Uterus (tissue), 3 donors: ENCODE measurements at regions not wholly inside any gene's neighbourhood (a gene's known extent, or its start where the extent isn't known, plus 50 kb on each side); places are given as distances from the start of the nearest gene placed in this dataset.

Experiments
- DNase-seq, 2 donors: peaks; one replicate each; pipeline ENCODE4 v3.0.0-alpha.2; 2019 to 2020
- H3K27ac ChIP-seq, 2 donors: fragments of 200-600 bp; sonication (generic); 1 replicate in 1 of 2; 2 replicates in 1 of 2; pipeline ENCODE4 v1.5.1; 2016 to 2018
- H3K27me3 ChIP-seq, 2 donors: fragments of 200-600 bp; sonication (generic); one replicate each; pipeline ENCODE4 v1.5.1; 2018 to 2019; ENCODE audit warnings: control low read depth in 1 of 2
- H3K36me3 ChIP-seq, 2 donors: fragments of 200-600 bp; sonication (generic); one replicate each; pipeline ENCODE4 v1.5.1; 2019; ENCODE audit warnings: control low read depth in 1 of 2
- H3K4me1 ChIP-seq, 2 donors: fragments of 200-600 bp; sonication (generic); one replicate each; pipeline ENCODE4 v1.5.1; 2018 to 2019; ENCODE audit warnings: control low read depth in 1 of 2
- H3K4me3 ChIP-seq, 2 donors: fragments of 200-600 bp; sonication (generic); 1 replicate in 1 of 2; 2 replicates in 1 of 2; pipeline ENCODE4 v1.5.1; 2018 to 2019; ENCODE audit warnings: mild to moderate bottlenecking in 1 of 2
- H3K9me3 ChIP-seq, 2 donors: fragments of 200-600 bp; sonication (generic); one replicate each; pipeline ENCODE4 v1.5.1; 2019; ENCODE audit warnings: control low read depth in 1 of 2
- POLR2A ChIP-seq, 2 donors: fragments of 450-650 bp; IDR thresholded peaks; one replicate each; pipeline ENCODE4 v1.6.1; 2016; ENCODE audit warnings: antibody characterized with exemption in 2 of 2, mild to moderate bottlenecking in 1 of 2, moderate library complexity in 1 of 2
- intact Hi-C: fragments of 100-400 bp; cut with DNase I; formaldehyde crosslinking; loops from one replicate; pipeline ENCODE4 v1.15.1; 2023; ENCODE audit warnings: low total_unique reads
- TF ChIP-seq, protein P1 (sequence below), 4 experiments: fragments of 200-600 bp in 2 of 4; fragments of 450-650 bp in 2 of 4; sonication (generic) in 2 of 4; IDR thresholded peaks; one replicate each; pipeline ENCODE4 v1.5.1; 2016 to 2019; ENCODE audit warnings: antibody characterized with exemption in 4 of 4, mild to moderate bottlenecking in 2 of 4, moderate library complexity in 1 of 4
- donor health status: DM: yes; HTN: yes; CAD: no.

DNA sequence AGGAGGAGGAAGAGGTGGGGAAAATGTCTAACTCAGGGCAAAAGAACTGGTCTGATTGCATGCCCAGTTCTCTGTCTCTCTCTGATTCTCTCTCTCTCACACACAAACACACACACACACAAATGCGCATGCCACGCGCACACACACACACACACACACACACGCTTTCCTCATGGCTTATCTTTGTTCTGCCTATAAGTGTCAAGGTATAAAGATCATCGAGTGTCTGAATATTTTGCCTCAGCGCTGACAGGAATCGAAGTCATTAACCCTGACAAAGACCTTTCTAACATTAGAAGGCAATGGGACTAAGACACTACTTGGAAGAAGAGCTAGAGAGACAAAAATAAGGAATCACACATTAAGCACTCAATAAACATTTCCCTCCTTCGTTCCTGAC is 497.1 kb upstream of the KLHL29 start:
- Histone ChIP-seq H3K27ac (no peak overlapping the region), H3K4me3 (no peak overlapping the region), H3K27me3 (no peaks in the 10 kb centered on the region), H3K9me3 (no peaks in the 10 kb centered on the region), H3K4me1 (no peaks in the 10 kb centered on the region), H3K36me3 (no peaks in the 10 kb centered on the region)
- no peak for DNase-seq
- intact Hi-C loops, result no loop called here
- TF ChIP-seq, protein P1, sequence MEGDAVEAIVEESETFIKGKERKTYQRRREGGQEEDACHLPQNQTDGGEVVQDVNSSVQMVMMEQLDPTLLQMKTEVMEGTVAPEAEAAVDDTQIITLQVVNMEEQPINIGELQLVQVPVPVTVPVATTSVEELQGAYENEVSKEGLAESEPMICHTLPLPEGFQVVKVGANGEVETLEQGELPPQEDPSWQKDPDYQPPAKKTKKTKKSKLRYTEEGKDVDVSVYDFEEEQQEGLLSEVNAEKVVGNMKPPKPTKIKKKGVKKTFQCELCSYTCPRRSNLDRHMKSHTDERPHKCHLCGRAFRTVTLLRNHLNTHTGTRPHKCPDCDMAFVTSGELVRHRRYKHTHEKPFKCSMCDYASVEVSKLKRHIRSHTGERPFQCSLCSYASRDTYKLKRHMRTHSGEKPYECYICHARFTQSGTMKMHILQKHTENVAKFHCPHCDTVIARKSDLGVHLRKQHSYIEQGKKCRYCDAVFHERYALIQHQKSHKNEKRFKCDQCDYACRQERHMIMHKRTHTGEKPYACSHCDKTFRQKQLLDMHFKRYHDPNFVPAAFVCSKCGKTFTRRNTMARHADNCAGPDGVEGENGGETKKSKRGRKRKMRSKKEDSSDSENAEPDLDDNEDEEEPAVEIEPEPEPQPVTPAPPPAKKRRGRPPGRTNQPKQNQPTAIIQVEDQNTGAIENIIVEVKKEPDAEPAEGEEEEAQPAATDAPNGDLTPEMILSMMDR (IDR thresholded peaks at IDR 0.05), result no peak
- no peak for TF ChIP-seq POLR2A (IDR thresholded peaks at IDR 0.05)

DNA sequence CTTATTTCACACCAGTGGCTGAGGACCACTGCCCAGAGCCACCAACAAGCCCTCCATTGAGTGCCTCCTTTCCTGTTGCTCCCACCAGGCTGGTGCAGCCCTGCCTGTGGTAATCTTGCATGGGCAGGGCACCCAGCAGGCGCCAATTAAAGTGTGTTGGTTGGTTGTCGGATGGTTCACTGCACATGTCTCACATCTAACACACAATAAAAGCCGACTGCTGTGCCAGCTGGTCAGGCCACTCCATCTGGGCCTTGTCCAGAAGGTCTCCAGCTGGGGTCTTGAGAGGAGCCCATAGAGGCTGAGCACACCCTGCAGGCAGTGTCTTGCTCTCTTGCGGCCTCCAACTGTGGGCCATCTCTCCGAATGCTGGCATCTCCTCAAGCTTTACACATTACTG is 494.8 kb upstream of the KLHL29 start:
- H3K9me3 ChIP-seq, result no peaks in the 10 kb centered on the region
- no peak overlapping the region for H3K4me3 ChIP-seq
- no peak for DNase-seq
- no peak for TF ChIP-seq POLR2A (IDR thresholded peaks at IDR 0.05)
- TF ChIP-seq, protein P1 (IDR thresholded peaks at IDR 0.05), result no peak
- no peaks in the 10 kb centered on the region for H3K27me3 ChIP-seq
- H3K27ac ChIP-seq, result no peak overlapping the region
- no peaks in the 10 kb centered on the region for H3K36me3 ChIP-seq
- intact Hi-C loops, result no loop called here
- no peaks in the 10 kb centered on the region for H3K4me1 ChIP-seq

DNA sequence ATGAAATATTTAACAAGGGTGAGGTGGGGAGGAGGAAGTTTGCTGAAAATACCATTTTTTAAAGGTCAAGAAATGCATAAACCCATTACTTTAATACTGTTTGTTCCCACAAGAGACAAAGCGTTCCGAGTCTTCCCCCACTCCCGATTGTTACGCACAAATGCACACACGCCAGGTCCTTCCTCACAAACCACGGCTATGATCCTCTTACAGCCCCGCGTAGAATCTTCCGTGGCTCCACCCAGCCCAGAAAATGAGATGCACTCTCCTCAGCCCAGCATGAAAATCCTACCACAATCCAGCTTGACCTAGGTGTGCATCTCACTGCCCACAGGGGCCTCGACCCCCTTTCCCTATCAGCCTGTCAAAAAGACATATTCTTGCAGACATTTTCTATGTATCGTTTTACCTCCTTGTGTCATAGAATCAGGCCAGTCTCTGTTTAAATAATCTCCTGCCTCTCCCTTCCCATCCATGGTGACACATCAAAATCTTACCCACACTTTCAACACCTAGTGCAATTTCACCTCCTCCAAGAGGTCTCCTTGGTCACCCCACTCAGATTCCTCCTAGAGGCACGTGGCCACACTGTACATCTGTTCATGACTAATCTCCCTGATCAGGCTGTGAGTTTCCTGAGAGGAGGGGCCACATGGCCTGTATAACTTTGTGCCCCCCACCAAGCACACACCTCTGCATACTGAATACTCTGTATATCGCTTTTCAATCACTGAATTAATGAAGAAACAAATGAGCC is 491.0 kb upstream of the KLHL29 start:
- TF ChIP-seq POLR2A (IDR thresholded peaks at IDR 0.05), result no peak
- TF ChIP-seq, protein P1 (IDR thresholded peaks at IDR 0.05), result no peak
- H3K36me3 ChIP-seq, result no peaks in the 10 kb centered on the region
- H3K27me3 ChIP-seq, result no peaks in the 10 kb centered on the region
- H3K27ac ChIP-seq, result no peak overlapping the region
- DNase-seq, result no peak
- no peak overlapping the region for H3K4me3 ChIP-seq
- H3K9me3 ChIP-seq, result no peaks in the 10 kb centered on the region
- intact Hi-C loops, result no loop called here
- no peaks in the 10 kb centered on the region for H3K4me1 ChIP-seq

DNA sequence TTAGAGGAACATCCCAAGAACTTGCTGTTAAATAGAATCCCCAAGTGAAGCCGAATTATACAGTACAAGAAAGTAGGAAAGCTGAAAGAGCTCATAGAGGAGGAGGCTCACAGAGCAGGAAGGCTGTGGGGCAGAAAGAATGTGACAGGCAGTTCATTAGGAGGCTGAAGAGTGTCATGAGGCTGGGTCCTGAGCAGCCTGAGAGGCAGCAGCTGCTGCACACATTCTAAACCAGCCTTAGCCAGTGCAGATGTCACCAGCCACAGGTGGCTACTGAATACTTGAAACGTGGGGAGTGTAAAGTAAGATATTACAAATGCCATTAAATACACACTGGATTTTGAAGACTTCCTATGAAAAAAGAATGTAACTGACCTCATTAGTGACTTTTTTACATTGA is 490.2 kb upstream of the KLHL29 start:
- intact Hi-C loops, result no loop called here
- no peak for TF ChIP-seq POLR2A (IDR thresholded peaks at IDR 0.05)
- TF ChIP-seq, protein P1 (IDR thresholded peaks at IDR 0.05), result no peak
- H3K27me3 ChIP-seq, result no peaks in the 10 kb centered on the region

DNA sequence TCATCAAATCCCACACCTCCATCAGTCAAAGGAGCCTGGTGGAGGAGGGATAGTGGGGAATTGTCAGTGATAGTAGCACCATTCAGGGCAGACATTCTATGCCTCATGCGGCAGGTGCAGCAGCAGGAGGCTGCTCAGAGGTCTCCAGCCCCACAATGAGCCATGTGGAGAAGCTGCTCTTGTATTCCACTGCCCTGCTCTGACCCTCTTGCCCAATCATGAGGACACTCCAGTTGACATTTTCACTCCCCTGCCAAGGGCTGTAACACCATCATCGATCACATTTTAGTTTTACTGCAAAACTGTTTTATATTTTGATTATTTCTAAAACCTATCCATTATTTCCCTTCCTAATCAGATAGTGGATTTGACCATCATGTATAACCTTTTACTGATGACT is 487.6 kb upstream of the KLHL29 start:
- no peaks in the 10 kb centered on the region for H3K36me3 ChIP-seq
- intact Hi-C loops, result no loop called here
- no peak overlapping the region for H3K4me3 ChIP-seq
- DNase-seq, result no peak
- no peaks in the 10 kb centered on the region for H3K9me3 ChIP-seq
- H3K4me1 ChIP-seq, result no peaks in the 10 kb centered on the region
- H3K27me3 ChIP-seq, result no peaks in the 10 kb centered on the region
- no peak for TF ChIP-seq POLR2A (IDR thresholded peaks at IDR 0.05)
- TF ChIP-seq, protein P1 (IDR thresholded peaks at IDR 0.05), result no peak
- no peak overlapping the region for H3K27ac ChIP-seq

More for the DNA sequence above, 490.2 kb upstream of the KLHL29 start:
- no peak for DNase-seq
- H3K27ac ChIP-seq, result no peak overlapping the region
- no peak overlapping the region for H3K4me3 ChIP-seq
- H3K36me3 ChIP-seq, result no peaks in the 10 kb centered on the region
- no peaks in the 10 kb centered on the region for H3K4me1 ChIP-seq
- no peaks in the 10 kb centered on the region for H3K9me3 ChIP-seq
